ENCODE measurements at regions not wholly inside any gene's neighbourhood (a gene's known extent, or its start where the extent isn't known, plus 50 kb on each side); places are given as distances from the start of the nearest gene placed in this dataset.
A peak's percentile ranks its signal among the peaks of the same experiment; 100 is the strongest.

DNA sequence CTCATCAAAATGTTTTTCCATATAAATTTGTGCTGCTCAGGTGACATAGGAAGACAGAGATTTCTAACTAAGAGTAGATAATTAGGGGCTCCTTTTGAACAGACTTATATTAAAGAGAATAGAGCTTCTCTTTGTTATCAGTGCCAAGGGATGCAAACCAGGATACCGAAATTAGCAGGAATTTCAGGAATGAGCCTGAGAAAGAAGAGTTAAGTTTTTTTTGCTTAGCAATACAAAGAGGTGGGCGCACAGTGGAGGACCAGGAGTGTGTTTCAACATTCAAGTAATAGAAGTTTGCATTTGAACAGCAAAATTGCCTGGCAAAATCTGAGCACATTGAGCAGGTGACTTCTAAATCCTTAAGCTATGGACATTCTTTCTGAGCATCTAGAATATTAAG lies 541.3 kb downstream of the GBA3 start:
- H3K4me3 ChIP-seq (ENCODE audit: low read length), result no peak overlapping the region
- ATAC-seq (no peak), DNase-seq (no peak)
- ChIA-PET POLR2A (ENCODE audit: unreplicated experiment) (interaction anchor here (0.9 kb wide), 1 partner anchor 35 kb away, joined by 3 read pairs; no protein-coding TSS in a partner anchor), CTCF (no interaction called here)
- no peaks in the 10 kb centered on the region for H3K36me3 ChIP-seq (ENCODE audit: low read depth, low read length)
- H3K4me1 ChIP-seq (ENCODE audit: insufficient read depth, low read length), result no peaks in the 10 kb centered on the region
- no peak overlapping the region for H3K9ac ChIP-seq (ENCODE audit: low read length)
- no TSS peak for BruUV-seq (replicated peaks)
- H2AFZ ChIP-seq (ENCODE audit: low read length), result no peak overlapping the region
- H4K20me1 ChIP-seq (ENCODE audit: low read length), result no peaks in the 10 kb centered on the region
- H3K27me3 ChIP-seq (ENCODE audit: low read length), result no peaks in the 10 kb centered on the region
- H3K9me3 ChIP-seq (ENCODE audit: low read length), result no peaks in the 10 kb centered on the region
- H3K79me2 ChIP-seq (ENCODE audit: low read length), result no peaks in the 10 kb centered on the region
- H3K27ac ChIP-seq (ENCODE audit: low read length), result no peak overlapping the region
- H3K9me2 ChIP-seq (replicated peaks; ENCODE audit: low read length), result no peaks in the 10 kb centered on the region
- H3F3A ChIP-seq (ENCODE audit: low read length, unreplicated experiment), result no peaks in the 10 kb centered on the region
- intact Hi-C loops (cut with micrococcal nuclease), result no loop called here
- no peak overlapping the region for H3K4me2 ChIP-seq (ENCODE audit: low read length)
- TF ChIP-seq, protein P1, sequence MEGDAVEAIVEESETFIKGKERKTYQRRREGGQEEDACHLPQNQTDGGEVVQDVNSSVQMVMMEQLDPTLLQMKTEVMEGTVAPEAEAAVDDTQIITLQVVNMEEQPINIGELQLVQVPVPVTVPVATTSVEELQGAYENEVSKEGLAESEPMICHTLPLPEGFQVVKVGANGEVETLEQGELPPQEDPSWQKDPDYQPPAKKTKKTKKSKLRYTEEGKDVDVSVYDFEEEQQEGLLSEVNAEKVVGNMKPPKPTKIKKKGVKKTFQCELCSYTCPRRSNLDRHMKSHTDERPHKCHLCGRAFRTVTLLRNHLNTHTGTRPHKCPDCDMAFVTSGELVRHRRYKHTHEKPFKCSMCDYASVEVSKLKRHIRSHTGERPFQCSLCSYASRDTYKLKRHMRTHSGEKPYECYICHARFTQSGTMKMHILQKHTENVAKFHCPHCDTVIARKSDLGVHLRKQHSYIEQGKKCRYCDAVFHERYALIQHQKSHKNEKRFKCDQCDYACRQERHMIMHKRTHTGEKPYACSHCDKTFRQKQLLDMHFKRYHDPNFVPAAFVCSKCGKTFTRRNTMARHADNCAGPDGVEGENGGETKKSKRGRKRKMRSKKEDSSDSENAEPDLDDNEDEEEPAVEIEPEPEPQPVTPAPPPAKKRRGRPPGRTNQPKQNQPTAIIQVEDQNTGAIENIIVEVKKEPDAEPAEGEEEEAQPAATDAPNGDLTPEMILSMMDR (conservative IDR thresholded peaks at IDR 0.05; ENCODE audit: low read depth, low read length), result no peak
- no peak for TF ChIP-seq EZH2phosphoT487 (IDR thresholded peaks at IDR 0.05; ENCODE audit: borderline replicate concordance, low read length)
- no peak for TF ChIP-seq EZH2 (IDR thresholded peaks at IDR 0.05; ENCODE audit: low read length, unreplicated experiment)

DNA sequence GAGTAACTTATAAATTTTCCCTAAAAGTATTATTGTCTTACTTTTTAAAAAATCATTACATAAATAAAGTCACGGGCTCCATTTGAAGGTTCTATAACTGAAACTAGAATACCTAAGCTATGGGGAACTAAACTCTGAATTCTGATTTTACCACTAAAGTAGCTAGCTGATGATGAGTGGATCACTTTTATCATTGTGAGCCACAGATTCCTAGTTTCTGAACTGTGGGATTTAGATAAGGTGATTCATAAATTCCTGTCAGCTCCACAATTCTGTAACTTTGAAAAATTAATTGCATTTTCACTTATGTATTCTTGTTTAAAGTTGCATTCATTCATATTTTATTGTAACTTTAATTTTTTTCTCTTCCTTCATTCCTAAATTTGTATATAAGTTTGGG lies 540.9 kb downstream of the GBA3 start:
- ChIA-PET POLR2A (ENCODE audit: unreplicated experiment) (interaction anchor here (0.9 kb wide), 1 partner anchor 36 kb away, joined by 3 read pairs; no protein-coding TSS in a partner anchor), CTCF (interaction anchor here (1.0 kb wide), 1 partner anchor 336 kb away, joined by 3 read pairs; no protein-coding TSS in a partner anchor)
- TF ChIP-seq, protein P1 (conservative IDR thresholded peaks at IDR 0.05; ENCODE audit: low read depth, low read length), result no peak
- TF ChIP-seq EZH2 (IDR thresholded peaks at IDR 0.05; ENCODE audit: low read length, unreplicated experiment), result no peak
- no peak for TF ChIP-seq EZH2phosphoT487 (IDR thresholded peaks at IDR 0.05; ENCODE audit: borderline replicate concordance, low read length)
- H3K79me2 ChIP-seq (ENCODE audit: low read length), result no peaks in the 10 kb centered on the region
- no peaks in the 10 kb centered on the region for H3K36me3 ChIP-seq (ENCODE audit: low read depth, low read length)
- DNase-seq, result no peak
- H4K20me1 ChIP-seq (ENCODE audit: low read length), result no peaks in the 10 kb centered on the region
- H3K27ac ChIP-seq (ENCODE audit: low read length), result no peak overlapping the region
- H3K9me3 ChIP-seq (ENCODE audit: low read length), result no peaks in the 10 kb centered on the region
- H3K4me2 ChIP-seq (ENCODE audit: low read length), result no peak overlapping the region
- H3K9me2 ChIP-seq (replicated peaks; ENCODE audit: low read length), result no peaks in the 10 kb centered on the region
- no peak overlapping the region for H3K4me3 ChIP-seq (ENCODE audit: low read length)
- BruUV-seq (replicated peaks), result no TSS peak
- H2AFZ ChIP-seq (ENCODE audit: low read length), result no peak overlapping the region
- H3F3A ChIP-seq (ENCODE audit: low read length, unreplicated experiment), result no peaks in the 10 kb centered on the region
- no peaks in the 10 kb centered on the region for H3K27me3 ChIP-seq (ENCODE audit: low read length)
- intact Hi-C loops (cut with micrococcal nuclease), result no loop called here
- H3K9ac ChIP-seq (ENCODE audit: low read length), result no peak overlapping the region
- no peak for ATAC-seq
- H3K4me1 ChIP-seq (ENCODE audit: insufficient read depth, low read length), result no peaks in the 10 kb centered on the region

DNA sequence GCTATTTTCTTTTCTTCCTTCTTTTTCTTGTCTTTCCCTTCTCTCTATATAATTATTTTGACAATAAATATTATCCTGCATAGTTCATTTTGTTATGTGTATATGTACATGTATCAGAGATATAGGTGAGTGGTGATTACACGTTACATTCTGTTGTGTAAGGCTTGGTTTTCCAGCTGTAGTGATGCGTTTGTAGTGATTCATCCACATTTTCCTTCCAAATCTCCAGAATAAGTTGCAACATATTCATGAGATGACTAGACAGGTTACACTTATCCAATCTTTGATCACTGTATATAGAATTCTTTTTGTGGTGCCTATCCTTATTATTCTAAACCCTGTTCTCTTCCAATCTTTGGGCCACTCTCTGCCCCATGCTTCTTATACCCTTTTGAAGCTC lies 540.2 kb downstream of the GBA3 start:
- H3K9ac ChIP-seq (ENCODE audit: low read length), result no peak overlapping the region
- DNase-seq (peak; percentile 39), ATAC-seq (no peak)
- TF ChIP-seq EZH2 (IDR thresholded peaks at IDR 0.05; ENCODE audit: low read length, unreplicated experiment), result no peak
- no peak for TF ChIP-seq EZH2phosphoT487 (IDR thresholded peaks at IDR 0.05; ENCODE audit: borderline replicate concordance, low read length)
- TF ChIP-seq, protein P1 (conservative IDR thresholded peaks at IDR 0.05; ENCODE audit: low read depth, low read length), result no peak
- no peaks in the 10 kb centered on the region for H3F3A ChIP-seq (ENCODE audit: low read length, unreplicated experiment)
- H3K4me3 ChIP-seq (ENCODE audit: low read length), result no peak overlapping the region
- H4K20me1 ChIP-seq (ENCODE audit: low read length), result no peaks in the 10 kb centered on the region
- no peaks in the 10 kb centered on the region for H3K27me3 ChIP-seq (ENCODE audit: low read length)
- no peaks in the 10 kb centered on the region for H3K4me1 ChIP-seq (ENCODE audit: insufficient read depth, low read length)
- H3K27ac ChIP-seq (ENCODE audit: low read length), result no peak overlapping the region
- H3K79me2 ChIP-seq (ENCODE audit: low read length), result no peaks in the 10 kb centered on the region
- H2AFZ ChIP-seq (ENCODE audit: low read length), result no peak overlapping the region
- no TSS peak for BruUV-seq (replicated peaks)
- no peaks in the 10 kb centered on the region for H3K9me2 ChIP-seq (replicated peaks; ENCODE audit: low read length)
- H3K9me3 ChIP-seq (ENCODE audit: low read length), result no peaks in the 10 kb centered on the region
- ChIA-PET CTCF (interaction anchor here (1.0 kb wide), 1 partner anchor 336 kb away, joined by 3 read pairs; no protein-coding TSS in a partner anchor), POLR2A (ENCODE audit: unreplicated experiment) (no interaction called here)
- no peaks in the 10 kb centered on the region for H3K36me3 ChIP-seq (ENCODE audit: low read depth, low read length)
- H3K4me2 ChIP-seq (ENCODE audit: low read length), result no peak overlapping the region
- intact Hi-C loops (cut with micrococcal nuclease), result no loop called here

Data from PC-3 (cell line).